ENCODE measurements at regions not wholly inside any gene's neighbourhood (a gene's known extent, or its start where the extent isn't known, plus 50 kb on each side); places are given as distances from the start of the nearest gene placed in this dataset.

DNA sequence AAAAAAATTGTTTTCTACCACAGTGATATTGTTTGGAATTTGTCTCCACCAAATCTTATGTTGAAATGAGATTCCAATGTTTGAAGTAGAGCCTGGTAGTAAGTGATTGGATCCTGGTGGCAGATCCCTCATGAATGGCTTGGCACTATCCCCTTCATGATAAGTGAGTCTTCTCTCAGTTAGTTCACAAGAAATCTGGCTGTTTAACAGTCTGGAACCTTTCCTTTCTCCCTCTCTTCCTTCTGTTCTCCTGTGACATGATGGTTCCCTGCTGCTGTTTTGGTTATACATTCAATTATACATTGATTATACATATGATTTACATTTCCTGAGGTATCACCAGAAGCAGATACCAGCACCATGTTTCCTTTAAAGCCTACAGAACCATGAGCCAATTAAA, 442.2 kb downstream of the SLC6A15 start:
- TF ChIP-seq EP300 (IDR thresholded peaks at IDR 0.05) = no peak
- no peak for TF ChIP-seq POLR2A (IDR thresholded peaks at IDR 0.05)
- TF ChIP-seq, protein P1, sequence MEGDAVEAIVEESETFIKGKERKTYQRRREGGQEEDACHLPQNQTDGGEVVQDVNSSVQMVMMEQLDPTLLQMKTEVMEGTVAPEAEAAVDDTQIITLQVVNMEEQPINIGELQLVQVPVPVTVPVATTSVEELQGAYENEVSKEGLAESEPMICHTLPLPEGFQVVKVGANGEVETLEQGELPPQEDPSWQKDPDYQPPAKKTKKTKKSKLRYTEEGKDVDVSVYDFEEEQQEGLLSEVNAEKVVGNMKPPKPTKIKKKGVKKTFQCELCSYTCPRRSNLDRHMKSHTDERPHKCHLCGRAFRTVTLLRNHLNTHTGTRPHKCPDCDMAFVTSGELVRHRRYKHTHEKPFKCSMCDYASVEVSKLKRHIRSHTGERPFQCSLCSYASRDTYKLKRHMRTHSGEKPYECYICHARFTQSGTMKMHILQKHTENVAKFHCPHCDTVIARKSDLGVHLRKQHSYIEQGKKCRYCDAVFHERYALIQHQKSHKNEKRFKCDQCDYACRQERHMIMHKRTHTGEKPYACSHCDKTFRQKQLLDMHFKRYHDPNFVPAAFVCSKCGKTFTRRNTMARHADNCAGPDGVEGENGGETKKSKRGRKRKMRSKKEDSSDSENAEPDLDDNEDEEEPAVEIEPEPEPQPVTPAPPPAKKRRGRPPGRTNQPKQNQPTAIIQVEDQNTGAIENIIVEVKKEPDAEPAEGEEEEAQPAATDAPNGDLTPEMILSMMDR (IDR thresholded peaks at IDR 0.05) = no peak
- TF ChIP-seq POLR2AphosphoS5 (IDR thresholded peaks at IDR 0.05) = no peak
